ENCODE measurements at regions not wholly inside any gene's neighbourhood (a gene's known extent, or its start where the extent isn't known, plus 50 kb on each side); places are given as distances from the start of the nearest gene placed in this dataset.
A peak's percentile ranks its signal among the peaks of the same experiment; 100 is the strongest.

DNA sequence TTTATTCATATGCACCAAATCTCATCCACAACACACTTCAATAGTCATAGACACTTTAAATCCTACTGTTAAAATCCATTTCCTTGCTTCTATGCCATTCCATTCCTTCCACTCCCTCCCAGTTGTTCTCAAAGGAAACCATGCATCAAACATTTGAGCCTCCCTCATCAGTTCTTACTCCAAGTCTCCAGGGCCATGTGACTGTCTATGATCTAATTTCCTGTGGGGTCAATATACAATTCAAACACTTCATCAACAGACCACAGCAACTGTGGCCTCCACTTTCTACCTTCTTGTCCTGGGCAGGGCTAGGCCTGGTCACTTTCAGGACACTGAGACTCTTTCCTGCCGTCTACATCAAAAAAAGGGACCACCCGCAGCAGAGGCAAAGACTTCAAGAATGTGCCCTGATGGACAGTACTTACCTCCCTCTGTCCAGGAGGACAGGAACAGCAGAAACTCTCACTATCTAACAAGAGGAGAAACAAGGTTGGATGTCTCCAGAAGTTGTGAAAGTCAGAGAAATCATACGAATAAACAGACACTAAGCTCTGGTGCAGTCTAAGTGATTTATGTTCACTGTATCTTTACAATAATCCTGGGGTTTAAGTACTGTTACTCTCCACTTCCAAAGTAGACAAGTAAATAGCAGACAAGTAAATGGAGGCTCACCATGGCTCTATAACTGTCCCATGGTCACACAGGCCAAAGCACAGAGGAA, 160.2 kb downstream of the QRSL1 start:
- TF ChIP-seq GATA3 (IDR thresholded peaks at IDR 0.05; ENCODE audit: low read depth, low read length) (no peak), GATA2 (IDR thresholded peaks at IDR 0.05; ENCODE audit: low read depth, low read length) (no peak)

DNA sequence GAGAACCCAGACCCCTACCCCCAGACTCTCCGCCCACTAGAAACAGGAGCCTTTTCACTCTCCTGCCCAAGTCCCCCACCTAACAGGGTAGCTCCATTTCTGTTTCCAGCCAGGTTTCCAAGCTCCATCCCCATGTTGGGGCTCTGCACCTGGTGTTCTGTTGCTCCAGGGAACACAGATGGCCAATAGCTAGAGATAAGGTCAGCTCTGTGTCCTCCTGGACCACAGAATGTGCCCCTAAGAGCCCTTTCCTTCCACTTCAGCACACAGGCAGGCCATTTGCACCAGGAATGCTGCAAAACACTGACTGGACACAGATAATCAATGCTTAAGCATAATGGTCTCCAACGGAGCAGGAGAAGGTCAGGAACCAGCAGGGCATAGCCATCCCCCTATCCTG, 159.4 kb downstream of the QRSL1 start:
- TF ChIP-seq GATA3 (IDR thresholded peaks at IDR 0.05; ENCODE audit: low read depth, low read length) = no peak
- TF ChIP-seq GATA2 (IDR thresholded peaks at IDR 0.05; ENCODE audit: low read depth, low read length) = peak; percentile 69; the same call in 1 of the 2 replicates

DNA sequence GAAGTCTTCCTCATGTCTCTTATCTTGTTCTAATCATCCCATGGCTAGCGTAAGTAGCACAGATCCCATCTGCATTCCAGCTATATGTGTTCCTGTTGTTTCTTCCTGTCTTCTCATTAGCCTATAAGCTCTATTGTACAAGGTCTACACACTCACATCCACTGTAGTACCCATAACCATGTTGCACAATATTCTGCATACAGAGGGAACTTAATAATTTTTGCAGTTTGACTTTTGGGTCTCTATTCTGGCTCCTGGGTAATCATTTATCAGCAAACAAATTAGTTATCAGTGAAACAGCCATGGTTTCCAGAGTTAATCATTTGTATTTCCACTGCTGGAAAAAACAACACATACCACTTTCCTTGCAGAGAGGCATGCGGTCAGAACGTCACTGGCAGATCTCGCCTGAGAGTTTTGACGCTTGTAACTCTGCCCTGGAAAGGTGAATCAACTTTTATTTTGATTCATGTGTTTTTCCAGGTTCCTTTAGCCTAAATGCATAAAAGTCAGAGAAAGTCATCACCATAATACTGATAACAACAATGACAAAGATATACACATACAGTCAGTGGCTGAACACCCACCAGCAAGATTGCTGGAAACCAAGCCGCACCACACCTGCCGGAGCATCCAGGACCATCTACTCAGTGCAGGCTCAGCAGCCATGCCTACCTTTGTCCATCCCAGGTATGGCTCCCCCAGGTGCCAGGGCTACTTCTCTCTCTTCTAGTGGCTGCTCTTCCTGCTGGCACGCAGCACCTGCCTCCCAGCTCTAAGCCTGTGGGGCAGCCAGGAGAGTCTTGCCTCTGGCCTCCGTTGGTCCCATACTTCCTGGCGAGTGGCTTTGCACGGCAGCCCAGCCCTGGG, 158.2 kb downstream of the QRSL1 start:
- TF ChIP-seq GATA3 (IDR thresholded peaks at IDR 0.05; ENCODE audit: low read depth, low read length) (no peak), GATA2 (IDR thresholded peaks at IDR 0.05; ENCODE audit: low read depth, low read length) (no peak)

DNA sequence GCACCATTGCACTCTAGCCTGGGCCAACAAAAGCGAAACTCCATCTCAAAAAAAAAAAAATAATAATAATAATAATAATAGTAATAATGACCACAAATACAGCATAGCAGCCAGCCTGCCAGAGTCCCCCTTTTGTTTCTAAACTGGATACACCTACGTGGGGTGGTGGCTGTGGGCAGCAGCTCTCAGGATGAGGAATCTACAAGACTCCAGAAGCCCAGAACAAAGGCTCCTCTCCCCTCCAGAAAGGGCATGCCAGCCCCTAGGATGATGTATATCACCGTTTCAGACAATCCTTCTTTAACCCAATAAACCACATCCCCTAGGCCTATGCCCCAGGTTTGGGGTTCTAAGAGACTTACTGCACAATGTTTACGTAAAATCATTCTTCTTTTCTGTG, 155.9 kb downstream of the QRSL1 start:
- no peak for TF ChIP-seq GATA2 (IDR thresholded peaks at IDR 0.05; ENCODE audit: low read depth, low read length)
- no peak for TF ChIP-seq GATA3 (IDR thresholded peaks at IDR 0.05; ENCODE audit: low read depth, low read length)

DNA sequence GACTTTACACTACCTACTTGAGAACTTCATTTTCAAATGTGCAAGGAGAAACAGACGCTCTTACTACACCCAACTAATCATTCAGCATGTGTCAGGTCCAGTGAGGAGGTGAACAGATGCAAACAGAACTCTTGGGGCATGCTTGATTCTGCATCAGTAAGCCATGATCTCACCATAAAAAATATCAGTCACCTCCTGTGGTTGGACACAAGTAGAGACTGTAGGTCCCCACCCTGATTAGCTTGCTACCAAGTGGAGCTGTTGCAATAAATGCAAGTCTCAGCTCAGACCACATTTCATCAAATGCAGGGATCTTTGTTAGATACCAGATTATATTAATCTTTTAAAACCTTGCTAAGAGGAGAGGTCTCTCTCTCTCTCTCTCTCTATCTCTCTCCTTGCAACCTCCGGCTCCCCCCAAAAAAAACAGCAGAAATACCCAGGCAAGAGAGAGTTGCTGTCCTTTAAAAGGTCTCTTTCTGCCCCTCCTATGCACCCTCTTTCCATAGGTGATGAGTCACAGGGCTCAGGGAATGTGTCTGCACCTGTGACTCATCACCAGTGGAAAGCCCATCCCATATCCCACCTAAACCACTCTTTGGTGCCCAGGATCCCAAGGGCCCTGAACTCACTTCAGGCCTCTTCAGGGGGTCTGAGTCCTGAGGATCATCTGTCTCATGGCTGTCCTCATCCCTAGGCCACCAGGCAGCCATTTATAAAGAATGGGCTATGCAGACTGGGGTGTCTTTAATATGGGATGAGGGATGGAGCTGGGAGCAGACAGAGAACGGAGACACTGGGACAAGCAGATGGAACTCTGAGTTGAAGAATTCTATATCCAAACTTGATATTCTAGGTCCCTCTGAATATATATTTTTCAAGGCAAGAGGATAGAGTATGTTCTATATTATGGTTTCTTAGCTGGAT, 154.5 kb downstream of the QRSL1 start:
- no peak for TF ChIP-seq GATA3 (IDR thresholded peaks at IDR 0.05; ENCODE audit: low read depth, low read length)
- no peak for TF ChIP-seq GATA2 (IDR thresholded peaks at IDR 0.05; ENCODE audit: low read depth, low read length)

DNA sequence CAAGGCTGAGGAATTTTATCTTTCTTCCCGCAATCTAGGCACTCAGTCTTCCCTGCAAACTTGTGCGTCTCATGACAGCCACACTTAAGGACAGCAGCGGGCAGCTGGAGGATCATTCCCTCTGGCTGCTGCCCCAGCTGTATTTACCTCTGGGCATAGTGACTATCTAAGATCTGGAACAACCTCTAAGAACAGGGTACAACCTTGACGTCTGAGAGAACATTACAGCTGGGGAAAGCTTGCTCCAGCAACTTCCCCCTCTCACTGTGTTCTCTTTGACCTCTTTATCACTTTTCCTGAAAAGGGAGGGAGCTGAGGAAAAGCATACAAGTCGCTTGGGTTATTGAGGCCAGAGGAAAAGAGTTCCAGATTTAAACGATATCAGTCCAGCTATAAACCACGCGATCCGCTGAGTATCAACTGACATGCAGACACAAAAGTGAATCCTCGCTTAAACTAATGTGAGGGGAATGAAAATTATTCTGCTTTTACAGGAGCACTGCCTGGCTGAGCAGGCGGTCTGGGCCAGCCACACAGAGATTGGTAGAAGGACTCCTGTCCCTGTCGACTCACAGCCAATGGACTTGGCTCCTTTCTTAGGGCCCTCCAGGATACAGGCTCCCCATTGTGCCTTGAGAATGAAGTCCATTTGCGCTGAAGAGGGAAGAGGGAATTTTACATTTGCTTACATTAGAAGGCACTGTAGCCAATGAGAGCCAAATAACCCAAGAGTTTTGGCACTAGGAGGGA, 153.3 kb downstream of the QRSL1 start:
- TF ChIP-seq GATA2 (IDR thresholded peaks at IDR 0.05; ENCODE audit: low read depth, low read length) (no peak; the same call in 1 of the 2 replicates), GATA3 (IDR thresholded peaks at IDR 0.05; ENCODE audit: low read depth, low read length) (no peak)

DNA sequence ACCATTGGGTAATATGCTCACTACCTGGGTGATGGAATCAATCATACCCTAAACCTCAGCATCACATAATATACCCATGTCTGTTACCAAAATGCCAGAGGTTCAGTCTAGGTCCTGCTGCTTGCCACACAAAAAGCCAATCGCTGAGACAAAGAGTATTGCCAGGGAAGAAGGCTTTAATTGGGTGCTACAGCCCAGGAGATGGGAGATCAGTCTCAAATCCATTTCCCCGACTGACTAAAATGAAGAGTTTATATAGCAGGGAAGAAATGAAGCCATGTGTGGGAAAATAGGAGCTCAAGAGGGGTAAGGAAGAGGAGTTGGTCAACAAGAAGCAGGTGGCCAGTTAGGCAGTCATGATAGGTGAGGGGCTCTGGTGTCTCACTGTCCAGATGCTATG, 149.6 kb downstream of the QRSL1 start:
- no peak for TF ChIP-seq GATA2 (IDR thresholded peaks at IDR 0.05; ENCODE audit: low read depth, low read length)
- no peak for TF ChIP-seq GATA3 (IDR thresholded peaks at IDR 0.05; ENCODE audit: low read depth, low read length)

DNA sequence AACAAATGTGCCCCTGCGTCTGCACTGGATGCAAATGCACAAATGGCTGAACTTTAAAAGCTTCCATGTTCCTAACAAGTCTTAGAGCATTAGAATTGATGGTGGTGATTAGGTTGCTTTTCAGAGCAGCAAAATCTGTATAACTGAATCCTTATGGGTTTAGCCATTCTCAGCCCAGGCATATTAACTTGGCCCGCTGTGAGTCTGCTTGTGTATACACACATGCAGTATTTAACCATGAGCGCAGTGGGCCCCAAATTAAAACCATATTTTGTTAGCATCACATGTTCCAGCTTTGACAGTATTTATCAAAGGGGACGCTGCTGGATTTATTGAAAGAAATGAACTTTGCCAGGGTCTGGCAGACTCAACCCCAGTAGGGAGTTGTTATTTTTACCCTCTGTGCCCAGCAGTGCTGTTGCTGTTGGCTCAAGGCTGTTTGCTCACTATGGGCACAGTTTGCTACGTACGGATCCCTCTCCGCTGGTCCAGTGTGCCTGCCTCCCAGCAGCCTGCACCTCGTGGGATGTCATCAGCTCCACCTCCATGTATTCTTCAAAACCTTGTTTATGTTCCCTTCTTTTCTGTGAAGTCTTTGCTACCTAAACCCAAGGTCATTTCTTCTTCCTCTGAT, 144.7 kb downstream of the QRSL1 start:
- peak; percentile 78 for TF ChIP-seq GATA3 (IDR thresholded peaks at IDR 0.05; ENCODE audit: low read depth, low read length)
- TF ChIP-seq GATA2 (IDR thresholded peaks at IDR 0.05; ENCODE audit: low read depth, low read length) = peak; percentile 88

DNA sequence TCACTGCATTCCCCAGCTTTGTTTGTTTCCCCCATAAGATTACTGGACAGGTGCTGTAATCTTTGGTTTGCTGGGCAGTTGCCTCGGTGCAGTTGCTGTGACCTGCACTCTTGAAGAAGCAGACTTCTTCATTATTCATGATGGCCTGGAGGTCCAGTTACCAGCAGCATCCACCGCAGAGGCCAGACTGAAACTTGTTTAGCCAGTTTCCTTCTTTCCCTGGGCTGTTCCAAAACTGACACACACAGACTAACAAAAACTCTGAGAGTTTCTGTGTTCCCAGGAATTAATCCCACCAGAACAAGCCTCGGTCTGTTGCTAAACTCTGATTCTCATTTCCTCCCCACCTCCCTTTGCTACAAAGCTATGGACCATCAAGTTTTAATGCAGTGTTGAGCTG, 144.1 kb downstream of the QRSL1 start:
- TF ChIP-seq GATA3 (IDR thresholded peaks at IDR 0.05; ENCODE audit: low read depth, low read length) (no peak), GATA2 (IDR thresholded peaks at IDR 0.05; ENCODE audit: low read depth, low read length) (no peak)

DNA sequence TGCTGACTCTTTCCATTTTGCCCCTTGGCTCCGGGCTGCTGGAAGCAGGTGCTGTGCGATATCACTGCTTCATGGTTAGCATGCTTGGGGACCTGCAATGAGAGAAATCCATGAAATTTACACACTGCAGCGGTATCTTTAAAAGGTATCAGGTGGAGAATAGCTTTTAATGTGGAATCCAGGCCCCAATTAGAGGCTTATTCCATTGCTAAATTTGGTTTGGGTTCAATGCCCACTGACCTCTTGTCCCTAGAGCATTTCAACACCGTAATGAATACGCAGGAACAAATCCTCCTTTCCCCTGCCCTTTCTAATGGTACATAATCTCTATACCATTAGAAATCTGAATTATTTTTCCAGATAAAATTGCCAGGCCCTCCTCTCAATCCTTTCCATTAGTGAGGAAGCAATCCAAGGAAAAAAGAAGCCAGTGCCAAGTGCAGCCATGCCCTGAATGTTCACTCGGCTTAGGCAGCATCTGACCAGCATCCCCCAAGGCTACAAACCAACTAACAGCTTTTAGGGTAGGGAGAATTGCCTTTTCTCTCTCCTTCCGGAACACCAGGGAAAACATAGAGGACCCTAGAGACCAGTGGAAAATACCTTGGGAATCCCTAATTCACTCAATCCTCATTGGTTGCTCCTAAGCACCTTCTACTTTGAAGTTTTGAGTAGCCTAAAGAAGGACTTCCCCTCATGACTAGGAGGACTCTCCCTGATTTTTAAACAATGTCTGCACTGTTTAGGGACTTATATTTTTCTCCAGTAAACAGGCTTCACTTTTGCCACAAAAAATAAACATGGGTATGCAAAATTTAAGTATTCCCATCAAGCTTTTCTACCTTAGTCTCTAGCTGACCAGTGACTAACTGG, 143.1 kb downstream of the QRSL1 start:
- TF ChIP-seq GATA3 (IDR thresholded peaks at IDR 0.05; ENCODE audit: low read depth, low read length) (no peak), GATA2 (IDR thresholded peaks at IDR 0.05; ENCODE audit: low read depth, low read length) (peak; percentile 75)

DNA sequence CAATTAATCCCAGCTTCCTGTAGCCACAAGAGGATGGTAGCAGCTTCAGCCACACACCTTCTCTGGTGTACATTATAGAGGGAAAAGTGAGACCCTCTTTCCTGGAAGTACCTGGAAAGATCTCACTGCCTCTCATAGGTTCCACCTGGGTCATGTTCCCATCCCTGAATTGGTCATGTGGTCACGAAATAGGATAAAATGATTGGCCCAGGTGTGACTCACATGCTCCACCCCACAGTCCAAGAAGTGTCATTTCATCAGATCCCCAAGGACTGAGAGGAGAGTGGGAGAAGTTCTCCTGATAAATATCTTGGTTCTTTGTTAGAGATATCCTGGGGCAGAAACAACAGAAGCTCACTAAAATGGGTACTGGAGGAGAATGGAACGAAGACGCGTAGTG, 142.4 kb downstream of the QRSL1 start:
- TF ChIP-seq GATA2 (IDR thresholded peaks at IDR 0.05; ENCODE audit: low read depth, low read length) (no peak), GATA3 (IDR thresholded peaks at IDR 0.05; ENCODE audit: low read depth, low read length) (no peak)

DNA sequence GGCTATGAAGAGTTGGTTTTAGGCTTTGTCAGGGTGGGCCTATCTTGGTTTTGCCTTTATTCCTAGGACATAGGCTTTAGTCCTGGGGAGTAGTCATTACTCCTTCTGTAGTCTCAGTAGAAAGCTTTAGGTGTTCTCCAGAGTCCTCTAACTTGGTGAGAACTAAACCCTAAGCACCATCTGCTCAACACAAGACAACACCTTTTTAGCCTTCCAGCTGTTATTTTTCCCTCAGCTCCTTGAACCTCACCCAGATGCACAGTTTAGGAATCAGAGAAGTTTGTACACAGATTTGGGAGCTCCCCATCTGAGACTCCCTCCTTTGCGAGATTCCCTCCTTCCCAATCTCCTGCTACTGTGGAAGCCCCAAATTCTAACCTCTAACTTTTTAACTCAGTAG, 141.3 kb downstream of the QRSL1 start:
- no peak for TF ChIP-seq GATA2 (IDR thresholded peaks at IDR 0.05; ENCODE audit: low read depth, low read length)
- TF ChIP-seq GATA3 (IDR thresholded peaks at IDR 0.05; ENCODE audit: low read depth, low read length) = no peak

Data from SH-SY5Y (cell line).